ENCODE measurements at regions not wholly inside any gene's neighbourhood (a gene's known extent, or its start where the extent isn't known, plus 50 kb on each side); places are given as distances from the start of the nearest gene placed in this dataset.

DNA sequence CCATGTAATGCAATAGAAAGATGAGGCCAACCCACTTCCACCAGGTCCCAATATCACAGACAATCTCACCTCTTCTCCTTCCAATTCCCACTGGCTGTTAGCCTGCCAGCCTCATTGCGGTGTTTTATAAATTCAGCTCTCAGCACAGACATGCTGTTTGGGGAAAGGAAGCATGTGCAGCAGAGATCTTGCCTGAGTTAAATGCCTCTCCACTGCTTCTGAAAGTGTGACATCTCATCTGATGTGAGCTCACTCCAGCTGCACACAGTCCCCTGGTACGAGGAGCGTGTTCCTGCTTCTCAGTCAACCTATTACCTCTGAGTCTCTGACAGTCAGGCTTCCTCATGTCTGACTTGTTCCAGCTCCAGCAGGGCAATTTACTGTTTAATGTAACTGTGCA is 122.7 kb upstream of the GUCY1A2 start:
- H3K27ac ChIP-seq (ENCODE audit: low read depth, low read length) = no peak overlapping the region
- H3K9ac ChIP-seq (ENCODE audit: low read depth, low read length) = no peak overlapping the region
- no peaks in the 10 kb centered on the region for H3K27me3 ChIP-seq (ENCODE audit: control insufficient read depth, insufficient read depth, low read length)
- H3K9me3 ChIP-seq (ENCODE audit: control insufficient read depth, insufficient read depth, low read length) = no peaks in the 10 kb centered on the region
- H3K4me3 ChIP-seq (ENCODE audit: low read depth, low read length) = no peak overlapping the region
- H3K4me1 ChIP-seq (ENCODE audit: control insufficient read depth, insufficient read depth, low read length) = no peaks in the 10 kb centered on the region
- no peaks in the 10 kb centered on the region for H3K36me3 ChIP-seq (ENCODE audit: control insufficient read depth, insufficient read depth, low read length)

DNA sequence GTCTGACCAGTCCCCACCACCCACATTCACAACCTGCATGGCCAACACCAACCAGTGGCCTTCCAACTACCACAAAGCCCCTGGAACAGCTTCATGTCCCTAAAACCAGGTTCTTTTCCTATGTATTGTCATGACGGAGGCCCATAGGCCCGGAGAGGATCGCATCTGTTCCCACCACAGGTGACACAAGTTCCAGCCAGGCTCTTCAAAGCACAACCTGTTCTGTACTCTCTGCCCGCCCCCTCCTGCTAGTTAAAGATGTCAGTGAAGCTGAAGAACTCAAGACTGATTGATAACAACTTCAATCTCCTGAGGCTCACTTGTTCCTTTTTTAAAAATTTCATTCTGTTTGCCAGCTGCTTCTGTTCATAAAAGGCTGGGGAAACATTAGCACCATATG is 121.1 kb upstream of the GUCY1A2 start:
- H3K27me3 ChIP-seq (ENCODE audit: control insufficient read depth, insufficient read depth, low read length) = no peaks in the 10 kb centered on the region
- H3K4me3 ChIP-seq (ENCODE audit: low read depth, low read length) = no peak overlapping the region
- H3K9ac ChIP-seq (ENCODE audit: low read depth, low read length) = no peak overlapping the region
- no peaks in the 10 kb centered on the region for H3K9me3 ChIP-seq (ENCODE audit: control insufficient read depth, insufficient read depth, low read length)
- no peak overlapping the region for H3K27ac ChIP-seq (ENCODE audit: low read depth, low read length)
- H3K36me3 ChIP-seq (ENCODE audit: control insufficient read depth, insufficient read depth, low read length) = no peaks in the 10 kb centered on the region
- no peaks in the 10 kb centered on the region for H3K4me1 ChIP-seq (ENCODE audit: control insufficient read depth, insufficient read depth, low read length)

DNA sequence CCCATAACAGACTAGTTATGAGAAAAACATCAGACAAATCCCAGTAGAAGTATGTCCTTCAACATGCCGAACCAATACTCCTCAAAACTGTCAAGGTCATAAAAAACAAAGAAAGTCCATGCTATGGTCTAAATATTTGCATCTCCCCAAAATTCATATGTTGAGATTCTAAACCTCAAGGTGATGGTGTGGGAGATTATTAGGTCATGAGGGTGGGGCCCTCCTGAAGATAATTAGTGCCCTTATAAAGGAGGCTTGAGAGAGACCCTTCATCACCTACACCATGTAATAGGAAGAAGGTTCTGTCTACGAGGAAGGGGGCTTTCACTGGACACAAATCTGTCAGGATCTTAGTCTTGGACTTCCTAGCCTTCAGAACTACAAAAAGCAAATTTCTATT is 118.6 kb upstream of the GUCY1A2 start:
- Histone ChIP-seq H3K9ac (ENCODE audit: low read depth, low read length) (no peak overlapping the region), H3K27me3 (ENCODE audit: control insufficient read depth, insufficient read depth, low read length) (no peaks in the 10 kb centered on the region), H3K4me1 (ENCODE audit: control insufficient read depth, insufficient read depth, low read length) (no peaks in the 10 kb centered on the region), H3K4me3 (ENCODE audit: low read depth, low read length) (no peak overlapping the region), H3K27ac (ENCODE audit: low read depth, low read length) (no peak overlapping the region), H3K36me3 (ENCODE audit: control insufficient read depth, insufficient read depth, low read length) (no peaks in the 10 kb centered on the region), H3K9me3 (ENCODE audit: control insufficient read depth, insufficient read depth, low read length) (no peaks in the 10 kb centered on the region)

DNA sequence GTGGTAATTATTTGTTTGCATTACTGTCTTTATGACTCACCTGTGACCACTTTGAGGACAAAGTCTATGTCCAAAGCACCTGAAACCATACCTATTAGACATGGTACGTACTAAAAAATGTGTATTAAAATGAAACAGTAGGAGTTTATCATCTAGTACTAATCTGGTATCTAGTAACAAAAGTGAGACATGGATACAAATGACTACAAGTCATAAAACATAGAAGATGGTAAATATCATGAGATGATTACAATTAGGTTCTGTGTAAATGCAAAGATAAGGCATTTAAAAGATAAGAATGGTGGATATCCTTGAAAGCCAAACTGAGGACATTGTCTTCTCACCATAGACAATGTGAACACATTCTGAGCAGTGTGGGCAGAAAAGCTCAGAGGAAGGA is 113.5 kb upstream of the GUCY1A2 start:
- Histone ChIP-seq H3K27me3 (ENCODE audit: control insufficient read depth, insufficient read depth, low read length) (no peaks in the 10 kb centered on the region), H3K9me3 (ENCODE audit: control insufficient read depth, insufficient read depth, low read length) (no peaks in the 10 kb centered on the region), H3K9ac (ENCODE audit: low read depth, low read length) (no peak overlapping the region), H3K4me3 (ENCODE audit: low read depth, low read length) (no peak overlapping the region), H3K36me3 (ENCODE audit: control insufficient read depth, insufficient read depth, low read length) (no peaks in the 10 kb centered on the region), H3K27ac (ENCODE audit: low read depth, low read length) (no peak overlapping the region), H3K4me1 (ENCODE audit: control insufficient read depth, insufficient read depth, low read length) (no peaks in the 10 kb centered on the region)

DNA sequence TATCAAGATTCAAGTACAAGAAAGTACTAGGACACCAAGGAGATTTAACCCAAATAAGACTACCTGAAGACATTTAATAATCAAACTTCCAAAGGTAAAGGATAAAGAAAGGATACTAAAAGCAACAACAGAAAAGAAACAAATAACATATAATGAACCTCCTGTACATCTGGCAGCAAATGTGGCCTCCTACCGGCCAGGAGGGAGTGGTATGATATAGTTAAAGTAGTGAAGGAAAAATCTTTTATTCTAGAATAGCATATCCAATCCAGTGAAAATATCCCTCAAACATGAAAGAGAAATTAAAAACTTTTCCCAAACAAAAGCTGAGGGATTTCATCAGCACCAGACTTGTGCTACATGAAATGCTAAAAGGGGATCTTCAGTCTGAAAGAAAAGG is 104.7 kb upstream of the GUCY1A2 start:
- Histone ChIP-seq H3K36me3 (ENCODE audit: control insufficient read depth, insufficient read depth, low read length) (no peaks in the 10 kb centered on the region), H3K27ac (ENCODE audit: low read depth, low read length) (no peak overlapping the region)

DNA sequence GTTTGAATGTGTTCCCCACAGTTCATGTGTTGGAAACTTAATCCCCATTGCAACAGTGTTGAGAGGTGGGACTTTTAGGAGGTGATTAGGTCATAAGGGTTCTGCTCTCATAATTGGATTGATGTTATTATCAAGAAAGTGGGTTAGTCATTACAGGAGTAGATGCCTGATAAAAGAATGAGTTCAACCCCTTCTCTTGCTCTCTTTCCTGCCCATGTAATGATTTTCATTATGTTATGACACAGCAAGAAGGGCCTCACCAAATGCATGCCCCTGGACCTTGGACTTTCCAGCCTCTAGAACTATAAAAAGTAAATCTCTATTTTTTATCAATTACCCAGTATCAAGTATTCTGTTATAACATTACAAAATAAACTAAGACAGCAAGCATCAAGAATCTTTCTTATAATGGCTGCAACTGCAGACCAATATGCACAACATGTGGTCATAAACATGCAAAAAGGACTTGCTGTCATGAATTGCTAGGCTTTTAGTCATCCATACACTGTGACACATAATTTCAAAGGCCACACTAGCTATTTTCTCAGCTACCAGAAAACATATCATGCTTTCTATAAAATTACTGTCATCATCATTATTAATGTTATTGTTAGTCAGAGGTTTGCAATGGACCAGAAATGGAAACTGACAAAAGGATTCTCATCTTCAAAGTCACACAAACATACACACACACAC is 99.9 kb upstream of the GUCY1A2 start:
- no peak overlapping the region for H3K9ac ChIP-seq (ENCODE audit: low read depth, low read length)
- no peaks in the 10 kb centered on the region for H3K9me3 ChIP-seq (ENCODE audit: control insufficient read depth, insufficient read depth, low read length)
- no peaks in the 10 kb centered on the region for H3K36me3 ChIP-seq (ENCODE audit: control insufficient read depth, insufficient read depth, low read length)
- H3K27ac ChIP-seq (ENCODE audit: low read depth, low read length) = no peak overlapping the region
- no peaks in the 10 kb centered on the region for H3K4me1 ChIP-seq (ENCODE audit: control insufficient read depth, insufficient read depth, low read length)
- no peaks in the 10 kb centered on the region for H3K27me3 ChIP-seq (ENCODE audit: control insufficient read depth, insufficient read depth, low read length)
- no peak overlapping the region for H3K4me3 ChIP-seq (ENCODE audit: low read depth, low read length)

More for the DNA sequence above, 104.7 kb upstream of the GUCY1A2 start:
- no peaks in the 10 kb centered on the region for H3K4me1 ChIP-seq (ENCODE audit: control insufficient read depth, insufficient read depth, low read length)
- no peak overlapping the region for H3K4me3 ChIP-seq (ENCODE audit: low read depth, low read length)
- H3K27me3 ChIP-seq (ENCODE audit: control insufficient read depth, insufficient read depth, low read length) = no peaks in the 10 kb centered on the region
- no peaks in the 10 kb centered on the region for H3K9me3 ChIP-seq (ENCODE audit: control insufficient read depth, insufficient read depth, low read length)
- H3K9ac ChIP-seq (ENCODE audit: low read depth, low read length) = no peak overlapping the region

DNA sequence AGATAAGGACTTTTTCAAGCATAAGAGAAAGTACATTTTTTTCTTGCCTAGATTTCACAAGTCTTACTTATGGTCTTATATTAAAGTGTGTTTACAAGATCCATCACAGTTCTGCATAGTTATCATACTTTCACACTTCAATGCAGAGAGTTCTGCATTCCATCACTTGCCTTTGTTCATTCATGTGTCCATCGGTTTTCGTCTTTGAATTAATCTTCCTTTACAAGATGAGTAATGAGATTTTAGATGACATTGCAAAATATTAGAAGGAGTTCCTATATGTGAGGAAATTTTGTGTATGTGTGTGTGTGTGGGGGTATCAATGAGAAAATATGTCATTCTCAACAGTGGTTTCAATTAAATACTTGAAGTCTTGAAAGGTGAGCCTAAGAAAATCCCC is 98.1 kb upstream of the GUCY1A2 start:
- Histone ChIP-seq H3K4me1 (ENCODE audit: control insufficient read depth, insufficient read depth, low read length) (no peaks in the 10 kb centered on the region), H3K4me3 (ENCODE audit: low read depth, low read length) (no peak overlapping the region), H3K27ac (ENCODE audit: low read depth, low read length) (no peak overlapping the region), H3K27me3 (ENCODE audit: control insufficient read depth, insufficient read depth, low read length) (no peaks in the 10 kb centered on the region), H3K9me3 (ENCODE audit: control insufficient read depth, insufficient read depth, low read length) (no peaks in the 10 kb centered on the region), H3K36me3 (ENCODE audit: control insufficient read depth, insufficient read depth, low read length) (no peaks in the 10 kb centered on the region), H3K9ac (ENCODE audit: low read depth, low read length) (no peak overlapping the region)

DNA sequence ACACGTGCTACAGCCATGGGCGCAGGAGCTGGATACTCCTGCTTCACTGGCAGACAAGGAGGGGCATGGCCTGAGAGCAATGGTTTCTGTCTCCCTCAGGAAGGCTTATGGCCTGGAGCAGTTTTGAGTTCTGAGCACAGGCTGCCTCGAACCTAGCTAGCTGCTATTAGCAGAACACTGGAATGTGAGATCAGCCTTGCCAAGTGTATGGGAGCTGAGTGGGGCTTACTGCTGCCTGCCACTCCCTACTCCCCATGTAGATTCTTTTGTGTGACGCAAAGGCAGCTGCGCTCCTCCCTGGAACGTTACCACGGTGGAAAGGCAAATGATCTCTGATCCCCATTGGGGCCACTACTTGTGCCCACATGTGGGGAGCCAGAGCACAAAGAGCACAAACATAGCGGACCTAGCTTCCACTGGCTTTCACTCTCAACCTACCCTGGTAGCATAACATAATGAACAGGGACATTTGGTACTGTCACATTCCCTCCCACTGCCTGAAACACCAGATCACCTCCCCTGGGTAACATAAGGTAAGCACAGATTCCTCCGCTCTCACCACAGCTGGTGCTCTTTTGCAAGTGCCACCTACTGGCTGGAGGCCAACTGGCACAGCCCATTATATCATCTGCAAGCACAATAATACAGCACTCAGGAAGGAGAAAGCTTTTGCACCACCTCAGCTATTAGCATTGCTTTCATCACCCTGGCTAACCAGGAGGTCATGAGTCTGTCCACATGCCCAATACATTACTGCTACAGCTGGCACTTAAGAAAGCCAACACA is 84.6 kb upstream of the GUCY1A2 start:
- Histone ChIP-seq H3K27me3 (ENCODE audit: control insufficient read depth, insufficient read depth, low read length) (no peaks in the 10 kb centered on the region), H3K4me1 (ENCODE audit: control insufficient read depth, insufficient read depth, low read length) (no peaks in the 10 kb centered on the region), H3K27ac (ENCODE audit: low read depth, low read length) (no peak overlapping the region), H3K4me3 (ENCODE audit: low read depth, low read length) (no peak overlapping the region), H3K9me3 (ENCODE audit: control insufficient read depth, insufficient read depth, low read length) (peaks cover 4% of the 10 kb centered on the region), H3K9ac (ENCODE audit: low read depth, low read length) (no peak overlapping the region), H3K36me3 (ENCODE audit: control insufficient read depth, insufficient read depth, low read length) (no peaks in the 10 kb centered on the region)

DNA sequence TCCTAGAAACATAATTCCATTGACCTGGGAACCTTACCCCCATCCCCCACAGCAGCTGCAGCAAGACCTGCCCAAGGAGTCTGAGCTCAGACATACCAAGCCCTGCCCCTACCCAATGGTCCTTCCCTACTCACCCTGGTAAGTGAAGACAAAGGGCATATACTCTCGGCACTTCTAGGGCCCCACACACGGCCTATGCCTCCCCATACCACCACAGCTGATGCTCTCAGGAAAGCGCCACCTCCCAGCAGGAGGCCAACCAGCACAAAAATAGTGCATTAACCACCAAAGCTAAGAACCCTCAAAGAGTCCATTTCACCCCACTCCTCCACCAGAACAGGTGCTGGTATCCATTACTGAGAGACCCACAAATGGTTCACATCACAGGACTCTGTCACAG is 74.4 kb upstream of the GUCY1A2 start:
- Histone ChIP-seq H3K9me3 (ENCODE audit: control insufficient read depth, insufficient read depth, low read length) (no peaks in the 10 kb centered on the region), H3K27me3 (ENCODE audit: control insufficient read depth, insufficient read depth, low read length) (no peaks in the 10 kb centered on the region), H3K27ac (ENCODE audit: low read depth, low read length) (no peak overlapping the region)

DNA sequence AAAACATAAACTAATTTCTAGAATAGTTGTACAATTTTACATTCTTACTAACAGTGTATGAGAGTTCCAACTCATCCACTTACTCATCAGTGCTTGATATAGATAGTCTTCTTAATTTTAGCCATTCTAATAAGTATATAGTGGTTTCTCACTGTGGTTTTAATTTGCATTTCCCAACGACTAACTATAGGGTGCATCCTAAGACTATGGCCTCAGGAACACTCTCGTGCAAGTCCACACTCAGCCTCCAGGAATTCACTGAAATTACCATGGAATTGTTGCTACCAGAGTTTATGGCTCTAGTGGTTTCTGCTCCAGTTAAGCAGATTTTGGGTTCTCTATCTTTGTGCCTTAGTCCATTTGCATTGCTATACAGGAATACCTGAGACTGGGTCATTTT is 60.1 kb upstream of the GUCY1A2 start:
- Histone ChIP-seq H3K9ac (ENCODE audit: low read depth, low read length) (no peak overlapping the region), H3K27me3 (ENCODE audit: control insufficient read depth, insufficient read depth, low read length) (no peaks in the 10 kb centered on the region), H3K36me3 (ENCODE audit: control insufficient read depth, insufficient read depth, low read length) (no peaks in the 10 kb centered on the region), H3K4me1 (ENCODE audit: control insufficient read depth, insufficient read depth, low read length) (no peaks in the 10 kb centered on the region), H3K27ac (ENCODE audit: low read depth, low read length) (no peak overlapping the region), H3K4me3 (ENCODE audit: low read depth, low read length) (no peak overlapping the region), H3K9me3 (ENCODE audit: control insufficient read depth, insufficient read depth, low read length) (peaks cover 11% of the 10 kb centered on the region)

More for the DNA sequence above, 74.4 kb upstream of the GUCY1A2 start:
- H3K4me1 ChIP-seq (ENCODE audit: control insufficient read depth, insufficient read depth, low read length) = no peaks in the 10 kb centered on the region
- no peaks in the 10 kb centered on the region for H3K36me3 ChIP-seq (ENCODE audit: control insufficient read depth, insufficient read depth, low read length)
- H3K4me3 ChIP-seq (ENCODE audit: low read depth, low read length) = no peak overlapping the region
- no peak overlapping the region for H3K9ac ChIP-seq (ENCODE audit: low read depth, low read length)

DNA sequence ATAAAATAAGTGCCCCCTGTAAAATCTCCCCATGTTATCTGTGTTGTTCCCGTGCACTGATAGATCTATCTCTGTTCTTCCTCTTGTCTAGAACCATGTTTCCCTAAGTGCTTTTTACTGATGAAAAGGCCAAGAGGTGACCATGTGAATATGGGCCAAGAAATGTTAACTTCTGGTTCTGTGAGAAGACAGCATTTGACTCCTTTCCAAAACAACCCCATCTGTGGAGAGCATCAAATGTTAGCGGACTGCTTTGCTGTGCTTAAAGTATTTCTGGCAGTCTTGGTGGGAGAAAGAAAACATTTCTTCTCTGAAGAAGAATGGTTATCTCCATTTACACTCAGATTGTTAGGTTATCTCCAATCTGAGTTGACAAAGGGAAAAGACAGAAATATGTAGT is 58.6 kb upstream of the GUCY1A2 start:
- Histone ChIP-seq H3K9ac (ENCODE audit: low read depth, low read length) (no peak overlapping the region), H3K27ac (ENCODE audit: low read depth, low read length) (no peak overlapping the region), H3K9me3 (ENCODE audit: control insufficient read depth, insufficient read depth, low read length) (peaks cover 2% of the 10 kb centered on the region; the same call in 1 of the 2 replicates), H3K36me3 (ENCODE audit: control insufficient read depth, insufficient read depth, low read length) (no peaks in the 10 kb centered on the region), H3K27me3 (ENCODE audit: control insufficient read depth, insufficient read depth, low read length) (no peaks in the 10 kb centered on the region), H3K4me1 (ENCODE audit: control insufficient read depth, insufficient read depth, low read length) (no peaks in the 10 kb centered on the region), H3K4me3 (ENCODE audit: low read depth, low read length) (no peak overlapping the region)
